Suprapubic skin (tissue), 4 donors: ENCODE measurements at regions not wholly inside any gene's neighbourhood (a gene's known extent, or its start where the extent isn't known, plus 50 kb on each side); places are given as distances from the start of the nearest gene placed in this dataset.

Source experiments
- DNase-seq, 2 donors: peaks; one replicate each; pipeline ENCODE4 v3.0.0-alpha.2; 2019; ENCODE audit warnings: low spot score in 2 of 2
- H3K27ac ChIP-seq: fragments of 200-600 bp; sonication (generic); one replicate; pipeline ENCODE4 v1.5.1; 2019
- H3K27me3 ChIP-seq: fragments of 200-600 bp; sonication (generic); one replicate; pipeline ENCODE4 v1.5.1; 2019
- H3K36me3 ChIP-seq: fragments of 200-600 bp; sonication (generic); one replicate; pipeline ENCODE4 v1.5.1; 2019
- H3K4me1 ChIP-seq: fragments of 200-600 bp; sonication (generic); one replicate; pipeline ENCODE4 v1.5.1; 2019
- H3K4me3 ChIP-seq: fragments of 200-600 bp; sonication (generic); one replicate; pipeline ENCODE4 v1.5.1; 2019; ENCODE audit warnings: mild to moderate bottlenecking
- H3K9me3 ChIP-seq: fragments of 200-600 bp; sonication (generic); one replicate; pipeline ENCODE4 v1.5.1; 2019
- CTCF ChIP-seq, 2 donors: fragments of 200-600 bp in 1 of 2; fragments of 450-650 bp in 1 of 2; sonication (generic) in 1 of 2; IDR thresholded peaks; one replicate each; pipeline ENCODE4 v1.5.1; 2016 to 2019; ENCODE audit warnings: antibody characterized with exemption in 2 of 2, mild to moderate bottlenecking in 1 of 2, moderate library complexity in 1 of 2
- EP300 ChIP-seq: sonication (generic); formaldehyde crosslinking; IDR thresholded peaks from one replicate; pipeline ENCODE4 v1.6.1; 2017; ENCODE audit warnings: antibody characterized with exemption
- POLR2A ChIP-seq, 2 donors: fragments of 450-650 bp; IDR thresholded peaks; one replicate each; pipeline ENCODE4 v1.6.1; 2017; ENCODE audit warnings: antibody characterized with exemption in 2 of 2, mild to moderate bottlenecking in 2 of 2, moderate library complexity in 2 of 2
- POLR2AphosphoS5 ChIP-seq, 3 donors: sonication (generic); formaldehyde crosslinking; IDR thresholded peaks; one replicate each; pipeline ENCODE4 v1.6.1; 2017; ENCODE audit warnings: antibody characterized with exemption in 3 of 3
- WGBS: methylation state at CpG from one replicate; pipeline ENCODE4 v1.1.5; 2018; 5-methylcytosine and 5-hydroxymethylcytosine counted together

DNA sequence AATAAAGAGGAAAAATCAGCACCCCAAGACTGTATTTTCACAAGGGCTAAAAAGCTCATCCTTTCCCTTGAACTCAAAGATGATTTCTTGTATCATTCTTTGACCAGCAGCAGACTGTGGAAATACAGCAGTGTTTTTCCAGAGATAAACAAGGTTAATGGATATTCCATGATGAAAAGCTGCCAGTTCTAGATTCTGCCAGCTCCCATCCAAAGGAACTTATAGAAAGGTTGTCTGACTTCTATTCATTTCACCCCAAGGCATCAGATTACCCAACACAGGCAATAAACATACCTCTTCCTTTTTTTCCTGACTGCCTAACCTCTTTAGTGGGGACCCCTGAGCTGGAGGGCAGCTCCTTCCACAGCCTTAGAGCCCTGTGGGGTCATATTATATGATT, 375.8 kb upstream of the THBS1 start:
- Histone ChIP-seq H3K27ac (peak overlapping the region; percentile 13), H3K4me1 (no peaks in the 10 kb centered on the region), H3K27me3 (no peaks in the 10 kb centered on the region), H3K36me3 (no peaks in the 10 kb centered on the region), H3K9me3 (no peaks in the 10 kb centered on the region), H3K4me3 (no peak overlapping the region)
- DNase-seq, result no peak
- no peak for TF ChIP-seq POLR2AphosphoS5 (IDR thresholded peaks at IDR 0.05)
- TF ChIP-seq EP300, result no peak
- TF ChIP-seq CTCF (IDR thresholded peaks at IDR 0.05), result no peak
- TF ChIP-seq POLR2A (IDR thresholded peaks at IDR 0.05), result no peak

- Histone ChIP-seq H3K9me3 (no peaks in the 10 kb centered on the region), H3K36me3 (no peaks in the 10 kb centered on the region), H3K4me3 (no peak overlapping the region), H3K27me3 (no peaks in the 10 kb centered on the region), H3K27ac (peak overlapping the region; percentile 13), H3K4me1 (no peaks in the 10 kb centered on the region)
- 56% methylated on average over 4 of the region's 4 CpGs for WGBS
- no peak for DNase-seq
- TF ChIP-seq EP300 (no peak), POLR2A (IDR thresholded peaks at IDR 0.05) (no peak), CTCF (IDR thresholded peaks at IDR 0.05) (no peak), POLR2AphosphoS5 (IDR thresholded peaks at IDR 0.05) (no peak)
These were observed 375.1 kb upstream of the THBS1 start for GRCh38 chr15:39205506-39206371.

GRCh38 chr15:39207532-39208115, 373.3 kb upstream of the THBS1 start:
- no peak for TF ChIP-seq EP300
- no peak for TF ChIP-seq CTCF (IDR thresholded peaks at IDR 0.05)
- TF ChIP-seq POLR2A (IDR thresholded peaks at IDR 0.05), result no peak
- TF ChIP-seq POLR2AphosphoS5 (IDR thresholded peaks at IDR 0.05), result no peak
- no peaks in the 10 kb centered on the region for H3K27me3 ChIP-seq
- H3K27ac ChIP-seq, result no peak overlapping the region
- H3K4me1 ChIP-seq, result no peaks in the 10 kb centered on the region
- H3K36me3 ChIP-seq, result no peaks in the 10 kb centered on the region
- H3K9me3 ChIP-seq, result no peaks in the 10 kb centered on the region
- H3K4me3 ChIP-seq, result no peak overlapping the region
- DNase-seq, result no peak
- 97% methylated on average over 5 of the region's 5 CpGs for WGBS

GRCh38 chr15:39208187-39208586, 372.7 kb upstream of the THBS1 start:
- TF ChIP-seq EP300 (no peak), CTCF (IDR thresholded peaks at IDR 0.05) (no peak), POLR2AphosphoS5 (IDR thresholded peaks at IDR 0.05) (no peak), POLR2A (IDR thresholded peaks at IDR 0.05) (no peak)
- H3K4me1 ChIP-seq, result no peaks in the 10 kb centered on the region
- no peak overlapping the region for H3K4me3 ChIP-seq
- no peak overlapping the region for H3K27ac ChIP-seq
- no peaks in the 10 kb centered on the region for H3K9me3 ChIP-seq
- H3K36me3 ChIP-seq, result no peaks in the 10 kb centered on the region
- no peaks in the 10 kb centered on the region for H3K27me3 ChIP-seq
- 73% methylated on average over 2 of the region's 2 CpGs for WGBS
- DNase-seq, result no peak

GRCh38 chr15:39209548-39210211, 371.2 kb upstream of the THBS1 start:
- Histone ChIP-seq H3K9me3 (no peaks in the 10 kb centered on the region), H3K27me3 (no peaks in the 10 kb centered on the region), H3K4me3 (no peak overlapping the region), H3K36me3 (no peaks in the 10 kb centered on the region), H3K27ac (no peak overlapping the region), H3K4me1 (peaks cover 5% of the 10 kb centered on the region)
- no peak for DNase-seq
- 99% methylated on average over 3 of the region's 3 CpGs for WGBS
- no peak for TF ChIP-seq POLR2A (IDR thresholded peaks at IDR 0.05)
